HFFc6 (cell line): ENCODE measurements at regions not wholly inside any gene's neighbourhood (a gene's known extent, or its start where the extent isn't known, plus 50 kb on each side); places are given as distances from the start of the nearest gene placed in this dataset.

Source experiments
- DNase-seq: peaks from one replicate; pipeline ENCODE4 v3.0.0-alpha.2; 2018
- H3K27ac Mint-ChIP-seq: 2 replicates; pipeline ENCODE4 v1.8.0; 2020; ENCODE audit warnings: mild to moderate bottlenecking, mixed read lengths
- H3K27me3 Mint-ChIP-seq: 2 replicates; pipeline ENCODE4 v1.8.0; 2021; ENCODE audit warnings: mild to moderate bottlenecking, moderate library complexity, mixed read lengths; ENCODE audit not compliant: insufficient read depth
- H3K36me3 Mint-ChIP-seq: 2 replicates; pipeline ENCODE4 v1.8.0; 2021; ENCODE audit warnings: low read depth, mixed read lengths
- H3K4me1 Mint-ChIP-seq: 2 replicates; pipeline ENCODE4 v1.8.0; 2020; ENCODE audit warnings: low read depth, mixed read lengths
- H3K4me3 Mint-ChIP-seq: 2 replicates; pipeline ENCODE4 v1.8.0; 2020; ENCODE audit warnings: mild to moderate bottlenecking, moderate library complexity, mixed read lengths
- H3K9me3 Mint-ChIP-seq: 2 replicates; pipeline ENCODE4 v1.8.0; 2020; ENCODE audit warnings: mild to moderate bottlenecking, mixed read lengths
- TF ChIP-seq, protein P1 (sequence below): fragments of 200-600 bp; sonication (generic); IDR thresholded peaks from 2 replicates; pipeline ENCODE4 v1.5.0; 2021; ENCODE audit warnings: antibody characterized with exemption, mild to moderate bottlenecking

DNA sequence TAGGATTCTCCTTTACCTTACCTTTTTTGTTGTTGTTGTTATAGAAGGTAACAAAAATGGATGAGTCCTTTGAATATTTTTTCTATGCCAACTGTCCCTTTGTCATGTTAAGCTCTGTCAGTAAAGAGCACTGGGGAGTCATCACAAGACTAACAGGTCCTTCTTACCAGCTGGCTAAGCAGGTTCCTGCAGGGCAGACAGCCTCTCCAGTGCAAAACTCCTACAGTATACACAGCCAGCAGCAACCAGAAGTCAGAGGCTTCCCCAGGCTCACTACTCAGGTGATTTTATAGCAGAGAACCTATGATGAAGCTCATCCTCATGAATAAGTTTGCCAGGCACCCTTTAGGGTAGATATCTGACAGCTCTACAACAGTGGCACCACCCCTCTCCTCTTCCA, 271.1 kb downstream of the RERGL start:
- no peaks in the 10 kb centered on the region for H3K4me1 Mint-ChIP-seq
- H3K36me3 Mint-ChIP-seq = no peaks in the 10 kb centered on the region; the same call in 1 of the 2 replicates
- no peak for DNase-seq
- no peaks in the 10 kb centered on the region for H3K27me3 Mint-ChIP-seq
- no peak overlapping the region for H3K4me3 Mint-ChIP-seq
- H3K9me3 Mint-ChIP-seq = peaks cover 22% of the 10 kb centered on the region
- no peak overlapping the region for H3K27ac Mint-ChIP-seq
- TF ChIP-seq, protein P1, sequence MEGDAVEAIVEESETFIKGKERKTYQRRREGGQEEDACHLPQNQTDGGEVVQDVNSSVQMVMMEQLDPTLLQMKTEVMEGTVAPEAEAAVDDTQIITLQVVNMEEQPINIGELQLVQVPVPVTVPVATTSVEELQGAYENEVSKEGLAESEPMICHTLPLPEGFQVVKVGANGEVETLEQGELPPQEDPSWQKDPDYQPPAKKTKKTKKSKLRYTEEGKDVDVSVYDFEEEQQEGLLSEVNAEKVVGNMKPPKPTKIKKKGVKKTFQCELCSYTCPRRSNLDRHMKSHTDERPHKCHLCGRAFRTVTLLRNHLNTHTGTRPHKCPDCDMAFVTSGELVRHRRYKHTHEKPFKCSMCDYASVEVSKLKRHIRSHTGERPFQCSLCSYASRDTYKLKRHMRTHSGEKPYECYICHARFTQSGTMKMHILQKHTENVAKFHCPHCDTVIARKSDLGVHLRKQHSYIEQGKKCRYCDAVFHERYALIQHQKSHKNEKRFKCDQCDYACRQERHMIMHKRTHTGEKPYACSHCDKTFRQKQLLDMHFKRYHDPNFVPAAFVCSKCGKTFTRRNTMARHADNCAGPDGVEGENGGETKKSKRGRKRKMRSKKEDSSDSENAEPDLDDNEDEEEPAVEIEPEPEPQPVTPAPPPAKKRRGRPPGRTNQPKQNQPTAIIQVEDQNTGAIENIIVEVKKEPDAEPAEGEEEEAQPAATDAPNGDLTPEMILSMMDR = no peak

DNA sequence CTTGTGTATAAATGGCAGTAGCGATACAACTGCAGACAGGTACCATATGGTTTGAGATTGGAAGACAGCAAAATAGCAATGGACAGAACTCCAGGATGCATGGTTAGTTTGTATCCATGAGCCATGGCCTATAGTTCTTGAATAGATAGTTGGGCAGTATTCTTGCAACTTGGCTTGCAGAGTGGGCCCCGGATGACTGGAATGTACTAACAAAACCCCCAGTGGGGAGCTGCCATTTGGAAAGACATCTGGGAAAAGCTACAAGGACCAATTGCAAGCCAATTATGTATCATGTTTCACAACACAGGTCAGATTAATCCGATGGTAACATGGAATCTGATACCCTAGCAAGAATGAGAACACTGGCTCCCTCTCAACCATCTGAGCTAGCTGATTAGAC, 279.6 kb downstream of the RERGL start:
- TF ChIP-seq, protein P1 = no peak
- no peaks in the 10 kb centered on the region; the same call in 1 of the 2 replicates for H3K27me3 Mint-ChIP-seq
- H3K4me1 Mint-ChIP-seq = no peaks in the 10 kb centered on the region
- peaks cover 57% of the 10 kb centered on the region for H3K9me3 Mint-ChIP-seq
- no peaks in the 10 kb centered on the region for H3K36me3 Mint-ChIP-seq
- DNase-seq = no peak
- H3K27ac Mint-ChIP-seq = no peak overlapping the region
- H3K4me3 Mint-ChIP-seq = no peak overlapping the region

DNA sequence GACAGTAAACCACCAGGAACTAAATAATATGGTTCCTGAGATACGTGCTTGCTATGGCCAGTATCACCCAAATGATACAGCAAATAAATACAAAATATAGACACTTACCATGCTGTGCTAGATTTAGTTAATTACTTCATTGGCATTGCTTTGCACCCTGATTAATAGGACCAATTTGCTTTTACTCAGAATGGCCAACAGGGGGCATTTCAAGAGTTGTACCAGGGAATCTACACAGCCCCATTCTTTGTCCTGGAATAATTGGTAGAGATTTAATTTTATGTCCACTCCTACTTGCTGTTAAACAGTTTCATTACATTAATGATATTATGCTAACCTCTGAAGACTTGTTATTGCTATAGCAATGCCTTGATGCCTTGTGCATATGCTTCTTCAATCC, 280.8 kb downstream of the RERGL start:
- H3K27me3 Mint-ChIP-seq = no peaks in the 10 kb centered on the region; the same call in 1 of the 2 replicates
- DNase-seq = no peak
- no peaks in the 10 kb centered on the region for H3K36me3 Mint-ChIP-seq
- H3K9me3 Mint-ChIP-seq = peaks cover 48% of the 10 kb centered on the region
- no peak overlapping the region for H3K27ac Mint-ChIP-seq
- TF ChIP-seq, protein P1 = 0 out of 2 replicates have a peak, but pooled peaks have one; percentile 14
- H3K4me1 Mint-ChIP-seq = no peaks in the 10 kb centered on the region
- no peak overlapping the region for H3K4me3 Mint-ChIP-seq

DNA sequence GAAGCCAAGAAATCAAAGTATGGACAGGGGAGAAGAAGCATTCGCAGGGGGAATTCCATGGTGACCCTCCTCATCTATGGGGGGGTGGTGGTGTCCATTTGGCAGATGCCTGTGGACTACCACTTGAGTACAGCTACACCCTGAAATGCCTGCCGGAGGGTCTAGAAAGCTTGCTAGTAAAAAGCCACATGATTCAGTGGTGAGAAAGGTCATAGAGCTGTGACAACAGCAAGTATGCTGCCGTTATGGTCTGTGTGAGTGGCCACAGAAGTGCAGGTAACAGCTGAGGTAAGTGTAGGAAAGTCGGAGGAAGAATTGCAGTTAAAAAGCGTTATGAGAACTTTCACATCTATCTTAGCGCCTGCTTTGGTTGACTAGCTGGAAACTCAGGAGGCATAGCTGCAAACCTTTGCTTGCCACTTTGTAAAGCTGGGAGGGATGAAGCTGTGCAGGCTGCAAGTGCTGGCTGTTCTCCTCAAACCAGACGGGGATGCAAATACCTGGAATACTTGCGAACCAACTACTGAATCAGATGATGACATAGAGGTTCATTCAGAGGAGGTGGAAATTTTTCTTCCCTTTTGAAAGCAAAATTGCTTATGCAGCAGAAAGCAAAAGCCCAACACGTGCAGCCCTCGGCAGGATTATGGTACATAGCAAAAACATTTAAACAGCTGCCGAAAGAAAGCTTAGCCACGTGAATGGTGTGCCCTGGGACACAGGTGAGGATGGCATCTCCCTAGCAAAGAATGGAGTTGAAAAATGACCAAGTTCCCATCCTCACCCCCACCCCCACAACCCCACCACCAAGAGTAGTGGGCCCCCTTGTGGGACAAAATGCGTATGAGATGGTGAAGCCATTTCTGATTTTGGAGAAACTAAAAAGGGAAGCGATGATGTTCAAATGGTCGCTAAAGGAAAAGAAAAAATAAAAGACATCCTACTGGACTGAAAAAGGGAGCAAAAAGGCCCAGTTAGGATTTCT, 287.0 kb downstream of the RERGL start:
- H3K4me3 Mint-ChIP-seq = no peak overlapping the region
- DNase-seq = no peak
- no peaks in the 10 kb centered on the region for H3K36me3 Mint-ChIP-seq
- H3K27ac Mint-ChIP-seq = no peak overlapping the region
- TF ChIP-seq, protein P1 = no peak
- H3K4me1 Mint-ChIP-seq = no peaks in the 10 kb centered on the region
- peaks cover 42% of the 10 kb centered on the region for H3K9me3 Mint-ChIP-seq
- no peaks in the 10 kb centered on the region; the same call in 1 of the 2 replicates for H3K27me3 Mint-ChIP-seq

DNA sequence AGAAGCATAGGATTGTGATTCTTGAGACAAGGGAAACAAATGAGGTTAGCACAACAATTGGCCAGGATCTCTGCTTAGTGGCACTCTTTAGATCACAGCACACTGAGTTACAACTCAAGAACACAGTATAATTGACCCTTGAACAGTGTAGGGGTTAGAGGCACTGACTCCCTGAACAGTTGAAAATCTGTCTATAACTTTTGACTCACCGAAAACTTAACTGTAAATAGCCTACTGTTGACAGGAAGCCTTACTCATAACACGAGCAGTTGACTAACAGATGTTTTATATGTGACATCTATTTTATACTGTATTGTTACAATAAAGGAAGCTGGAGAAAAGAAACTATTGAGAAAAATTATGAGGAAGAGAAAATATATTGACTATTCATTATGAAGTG, 296.1 kb downstream of the RERGL start:
- TF ChIP-seq, protein P1 = no peak
- Mint-ChIP-seq H3K4me3 (no peak overlapping the region), H3K4me1 (no peaks in the 10 kb centered on the region), H3K9me3 (peaks cover 18% of the 10 kb centered on the region), H3K27me3 (no peaks in the 10 kb centered on the region), H3K36me3 (no peaks in the 10 kb centered on the region), H3K27ac (no peak overlapping the region)
- DNase-seq = no peak
